HepG2 (cell line): ENCODE measurements at regions not wholly inside any gene's neighbourhood (a gene's known extent, or its start where the extent isn't known, plus 50 kb on each side); places are given as distances from the start of the nearest gene placed in this dataset.
"Not testable (repeated sequence)": the region's sequence is repeated elsewhere in the genome, so short reads cannot be mapped to it uniquely, and the experiment has no call there.

Experiments used
- ATAC-seq: fragments of 200-7000 bp; cut with Tn5 transposase; 3 replicates; pipeline ENCODE4 v1.9.1; 2020; ENCODE audit warnings: mild to moderate bottlenecking, moderate library complexity
- BruUV-seq: library from RNA; stranded (reverse); fragments of 400-500 nt; replicated peaks from 2 replicates; lab custom pipeline; 2021; lab: Mats Ljungman, UMichigan
- CTCF ChIA-PET: fragments of 300-600 bp; formaldehyde crosslinking; extraction: SDS; loops from one replicate; lab custom pipeline; 2021; ENCODE audit warnings: low total read pairs, inconsistent platforms, low intra/inter-chr PET ratio; lab: Yijun Ruan, JAX
- POLR2A ChIA-PET: fragments of 350-600 bp; sonication (Branson Sonifier 250); formaldehyde crosslinking; loops from one replicate; lab custom pipeline; 2020; ENCODE audit warnings: antibody characterized with exemption, inconsistent platforms; lab: Yijun Ruan, JAX
- DNase-seq: peaks from one replicate; pipeline ENCODE4 v3.0.0-alpha.2; 2015; ENCODE audit warnings: low spot score
- FAIRE-seq: peaks from 3 replicates; lab custom pipeline; 2011; peaks lifted over from hg19 to GRCh38; lab: Jason Lieb, UNC
- H2AFZ ChIP-seq: one replicate; pipeline ENCODE4 v1.6.1; 2011; ENCODE audit warnings: low read length, inconsistent platforms
- H3K27ac ChIP-seq: fragments of 300-600 bp; 3 replicates; pipeline ENCODE4 v1.8.0; 2011; ENCODE audit warnings: mixed run types, mild to moderate bottlenecking, mixed read lengths, low read length, inconsistent platforms; ENCODE audit not compliant: insufficient read depth; ENCODE audit errors: extremely low read length
- H3K27me3 ChIP-seq, 2 experiments: fragments of 200-600 bp in 1 of 2; 2 replicates in 1 of 2; 3 replicates in 1 of 2; pipeline versions ENCODE4 v1.6.0 to v1.8.0; 2011; ENCODE audit warnings: low read length in 2 of 2, mild to moderate bottlenecking in 2 of 2, moderate library complexity in 2 of 2, inconsistent platforms in 1 of 2; ENCODE audit not compliant: insufficient read depth in 2 of 2, control insufficient read depth in 1 of 2
- H3K36me3 ChIP-seq, 2 experiments: fragments of 200-600 bp in 1 of 2; replicated peaks in 1 of 2; 2 replicates in 1 of 2; 3 replicates in 1 of 2; pipeline versions ENCODE4 v1.5.1 to v1.8.0; 2011; ENCODE audit warnings: low read length in 2 of 2, inconsistent platforms in 1 of 2; ENCODE audit not compliant: insufficient read depth in 2 of 2, control insufficient read depth in 1 of 2
- H3K4me1 ChIP-seq: 2 replicates; pipeline ENCODE4 v1.5.1; 2012; ENCODE audit warnings: low read length, inconsistent platforms; ENCODE audit not compliant: insufficient read depth
- H3K4me2 ChIP-seq: 2 replicates; pipeline ENCODE4 v1.6.0; 2011; ENCODE audit warnings: low read depth, low read length, inconsistent platforms
- H3K4me3 ChIP-seq, 3 experiments: fragments of 200-600 bp in 1 of 3; sonication (generic), shearing (Covaris generic) in 1 of 3; replicated peaks in 1 of 3; 2 replicates each; pipeline ENCODE4 v1.5.1; 2011 to 2016; ENCODE audit warnings: low read length in 3 of 3, inconsistent platforms in 2 of 3, low read depth in 2 of 3, mild to moderate bottlenecking in 2 of 3, control low read depth in 1 of 3, mixed read lengths in 1 of 3; ENCODE audit not compliant: insufficient read depth in 1 of 3
- H3K79me2 ChIP-seq: one replicate; pipeline ENCODE4 v1.6.1; 2011; ENCODE audit warnings: low read length, inconsistent platforms; ENCODE audit not compliant: insufficient read depth
- H3K9ac ChIP-seq: 2 replicates; pipeline ENCODE4 v1.6.0; 2011; ENCODE audit warnings: mild to moderate bottlenecking, low read depth, low read length, inconsistent platforms; ENCODE audit not compliant: insufficient read depth
- H3K9me3 ChIP-seq: 2 replicates; pipeline ENCODE4 v1.5.1; 2012; ENCODE audit warnings: mild to moderate bottlenecking, low read length
- H4K20me1 ChIP-seq: 2 replicates; pipeline ENCODE4 v1.6.0; 2011; ENCODE audit warnings: inconsistent platforms, mild to moderate bottlenecking, low read length, moderate library complexity; ENCODE audit not compliant: insufficient read depth
- NR2F1 ChIP-seq, 2 experiments: fragments of 450-650 bp in 1 of 2; formaldehyde crosslinking in 1 of 2; IDR thresholded peaks; 2 replicates each; pipeline versions ENCODE4 v1.5.0 to v1.6.1; 2016 to 2020; ENCODE audit warnings: mild to moderate bottlenecking in 1 of 2, missing compliant biosample characterization in 1 of 2, missing genetic modification reagents in 1 of 2, moderate library complexity in 1 of 2
- ZBTB21 ChIP-seq: sonication (generic); formaldehyde crosslinking; IDR thresholded peaks from 2 replicates; pipeline ENCODE4 v1.4.0; 2020; ENCODE audit warnings: missing genetic modification reagents
- ZFP36 ChIP-seq: fragments of 150-350 bp; IDR thresholded peaks from 2 replicates; pipeline ENCODE4 v1.6.1; 2018; ENCODE audit warnings: borderline replicate concordance, low read length, low read depth; ENCODE audit not compliant: partially characterized antibody
- ZFX ChIP-seq: sonication (generic); formaldehyde crosslinking; IDR thresholded peaks from 2 replicates; pipeline ENCODE4 v1.4.0; 2020; ENCODE audit warnings: mild to moderate bottlenecking, low read depth, missing genetic modification reagents, moderate library complexity
- ZNF564 ChIP-seq: sonication (generic); formaldehyde crosslinking; IDR thresholded peaks from 2 replicates; pipeline ENCODE4 v1.8.1; 2023; ENCODE audit warnings: mild to moderate bottlenecking, missing genetic modification reagents
- ZSCAN12 ChIP-seq: sonication (generic); formaldehyde crosslinking; IDR thresholded peaks from 2 replicates; pipeline ENCODE4 v1.9.0; 2021; ENCODE audit warnings: mild to moderate bottlenecking, missing genetic modification reagents
- WGBS: methylation state at CpG from one replicate; pipeline ENCODE4 v1.1.6; 2017; ENCODE audit warnings: low lambda C conversion rate; 5-methylcytosine and 5-hydroxymethylcytosine counted together
- in situ Hi-C: cut with HindIII; loops from 2 replicates; pipeline ENCODE4 v1.10.0; 2017; ENCODE audit warnings: low pct_unique_long_range_greater_than_20kb; ENCODE audit not compliant: extremely low pct_ligation_motif_present
- intact Hi-C: fragments of 100-400 bp; cut with micrococcal nuclease; formaldehyde crosslinking; loops from one replicate; pipeline ENCODE4 v1.10.0; 2022; ENCODE audit not compliant: unreplicated experiment
- TF ChIP-seq, protein P1 (sequence below): sonication (generic); formaldehyde crosslinking; conservative IDR thresholded peaks from 2 replicates; pipeline ENCODE4 v1.4.0; 2020; ENCODE audit warnings: missing genetic modification reagents

GRCh38 chr12:89225401-89225800 lies 126.9 kb downstream of the DUSP6 start:
- FAIRE-seq (no peak), ATAC-seq (no peak)
- no TSS peak for BruUV-seq
- H3K79me2 ChIP-seq, result no peaks in the 10 kb centered on the region
- WGBS, result 6% methylated on average over 5 of the region's 5 CpGs
- POLR2A ChIA-PET, result no interaction called here
- no peak overlapping the region for H2AFZ ChIP-seq
- H4K20me1 ChIP-seq, result no peaks in the 10 kb centered on the region
- H3K9me3 ChIP-seq, result no peaks in the 10 kb centered on the region
- H3K36me3 ChIP-seq, result no peaks in the 10 kb centered on the region
- H3K27ac ChIP-seq, result no peak overlapping the region
- no peak overlapping the region for H3K4me2 ChIP-seq
- intact Hi-C loops, result no loop called here
- no peaks in the 10 kb centered on the region for H3K27me3 ChIP-seq
- TF ChIP-seq ZNF564 (CRISPR knock-in tag) (no peak), ZFX (CRISPR knock-in tag) (no peak), ZSCAN12 (no peak), ZFP36 (no peak), ZBTB21 (CRISPR knock-in tag) (peak; percentile 60; the same call in 1 of the 2 replicates), NR2F1 (CRISPR knock-in tag; IDR thresholded peaks at IDR 0.05) (no peak)
- TF ChIP-seq, protein P1, sequence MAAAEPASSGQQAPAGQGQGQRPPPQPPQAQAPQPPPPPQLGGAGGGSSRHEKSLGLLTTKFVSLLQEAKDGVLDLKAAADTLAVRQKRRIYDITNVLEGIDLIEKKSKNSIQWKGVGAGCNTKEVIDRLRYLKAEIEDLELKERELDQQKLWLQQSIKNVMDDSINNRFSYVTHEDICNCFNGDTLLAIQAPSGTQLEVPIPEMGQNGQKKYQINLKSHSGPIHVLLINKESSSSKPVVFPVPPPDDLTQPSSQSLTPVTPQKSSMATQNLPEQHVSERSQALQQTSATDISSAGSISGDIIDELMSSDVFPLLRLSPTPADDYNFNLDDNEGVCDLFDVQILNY (CRISPR knock-in tag), result no peak
- TF ChIP-seq, all 625 proteins: peak for 1
- Histone ChIP-seq H3K4me3 (no peak overlapping the region), H3K9ac (no peak overlapping the region), H3K4me1 (no peaks in the 10 kb centered on the region)
- DNase-seq, result no peak
- CTCF ChIA-PET, result no interaction called here
- in situ Hi-C loops, result no loop called here

GRCh38 chr12:89222580-89222979 lies 129.7 kb downstream of the DUSP6 start:
- ATAC-seq, H3K27me3 ChIP-seq, H3K36me3 ChIP-seq, CTCF ChIA-PET, H3K4me3 ChIP-seq, H3K79me2 ChIP-seq, DNase-seq, H2AFZ ChIP-seq, in situ Hi-C loops, H3K27ac ChIP-seq, intact Hi-C loops, FAIRE-seq, H3K4me1 ChIP-seq, POLR2A ChIA-PET, H4K20me1 ChIP-seq, H3K9me3 ChIP-seq, H3K9ac ChIP-seq, H3K4me2 ChIP-seq, BruUV-seq: not testable (repeated sequence)
- WGBS, result 60% methylated on average over 1 of the region's 3 CpGs
